Smooth muscle cell (in vitro differentiated cells): ENCODE measurements at regions not wholly inside any gene's neighbourhood (a gene's known extent, or its start where the extent isn't known, plus 50 kb on each side); places are given as distances from the start of the nearest gene placed in this dataset.

Experiments used
- DNase-seq: peaks from one replicate; lab custom pipeline; 2025; ENCODE audit not compliant: unreplicated experiment; lab: John Stamatoyannopoulos, UW
- H2AFZ ChIP-seq: fragments of 200-600 bp; sonication (generic); 2 replicates; pipeline ENCODE4 v1.6.0; 2016; ENCODE audit warnings: antibody characterized with exemption, low read depth, mild to moderate bottlenecking
- H3F3A ChIP-seq: fragments of 200-600 bp; sonication (generic); 2 replicates; pipeline ENCODE4 v1.6.0; 2017; ENCODE audit warnings: antibody characterized with exemption, low read depth
- H3K27ac ChIP-seq: fragments of 200-600 bp; sonication (generic); 2 replicates; pipeline ENCODE4 v1.5.1; 2016; ENCODE audit warnings: low read depth, mild to moderate bottlenecking
- H3K27me3 ChIP-seq: fragments of 200-600 bp; sonication (generic); 2 replicates; pipeline ENCODE4 v1.6.1; 2016; ENCODE audit warnings: low read depth, mild to moderate bottlenecking
- H3K36me3 ChIP-seq: fragments of 200-600 bp; sonication (generic); 2 replicates; pipeline ENCODE4 v1.5.1; 2016; ENCODE audit warnings: low read depth
- H3K4me1 ChIP-seq: fragments of 200-600 bp; sonication (generic); 2 replicates; pipeline ENCODE4 v1.5.1; 2016; ENCODE audit warnings: low read depth
- H3K4me2 ChIP-seq: fragments of 200-600 bp; sonication (generic); 2 replicates; pipeline ENCODE4 v1.6.0; 2016; ENCODE audit warnings: mild to moderate bottlenecking
- H3K4me3 ChIP-seq: fragments of 200-600 bp; sonication (generic); 2 replicates; pipeline ENCODE4 v1.5.1; 2016; ENCODE audit warnings: mild to moderate bottlenecking
- H3K79me2 ChIP-seq: fragments of 200-600 bp; sonication (generic); 2 replicates; pipeline ENCODE4 v1.6.0; 2016; ENCODE audit warnings: low read depth, mild to moderate bottlenecking
- H3K9ac ChIP-seq: fragments of 200-600 bp; sonication (generic); 2 replicates; pipeline ENCODE4 v1.6.0; 2016; ENCODE audit warnings: low read depth
- H3K9me3 ChIP-seq: fragments of 200-600 bp; sonication (generic); replicated peaks from 2 replicates; pipeline ENCODE4 v1.5.1; 2016; ENCODE audit warnings: low read depth
- H4K20me1 ChIP-seq: fragments of 200-600 bp; sonication (generic); 2 replicates; pipeline ENCODE4 v1.6.0; 2016; ENCODE audit warnings: low read depth
- WGBS: methylation state at CpG from one replicate; pipeline ENCODE4 v1.1.7; 2016; ENCODE audit warnings: low lambda C conversion rate; 5-methylcytosine and 5-hydroxymethylcytosine counted together
- TF ChIP-seq, protein P1 (sequence below): fragments of 200-600 bp; sonication (generic); IDR thresholded peaks from 2 replicates; pipeline ENCODE4 v1.5.1; 2017; ENCODE audit warnings: borderline replicate concordance, mild to moderate bottlenecking, antibody characterized with exemption; ENCODE audit not compliant: insufficient read depth, poor library complexity, severe bottlenecking

DNA sequence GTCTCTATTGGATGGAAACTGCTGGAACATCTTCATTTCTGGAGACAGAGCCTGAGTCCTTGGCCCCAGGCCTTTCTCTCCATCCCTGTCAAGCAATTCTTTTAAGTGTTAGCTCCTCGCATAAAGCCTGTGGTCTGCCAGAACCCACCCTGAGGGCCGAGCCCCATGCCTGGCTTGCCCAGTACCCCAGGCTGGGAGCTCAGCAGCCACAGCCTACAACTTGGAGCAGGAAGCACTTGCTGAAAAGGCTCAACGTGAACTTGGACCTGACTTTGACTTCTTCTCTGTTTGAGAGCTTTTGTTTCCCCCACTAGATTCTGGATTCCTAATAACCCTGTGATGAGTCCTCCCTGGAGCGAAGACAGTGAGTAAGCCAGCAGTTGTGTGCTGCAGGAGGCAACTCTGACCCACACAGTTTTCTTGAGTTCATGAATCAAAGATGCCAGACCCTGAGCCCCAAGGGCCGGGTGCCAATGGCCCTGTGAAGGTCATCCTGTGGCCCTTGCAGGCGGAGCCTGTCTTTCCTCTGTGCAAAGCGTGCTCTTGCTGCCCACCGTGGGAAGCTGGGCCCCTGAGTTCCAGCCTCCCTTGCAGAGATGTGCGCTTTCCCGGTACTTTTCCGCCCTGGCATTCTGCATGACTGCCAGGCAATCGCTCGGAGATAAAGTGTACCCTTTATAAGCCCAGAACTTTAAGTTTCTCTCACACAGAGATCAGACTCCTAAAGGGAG lies 64.3 kb upstream of the RUFY1 start:
- Histone ChIP-seq H3K9ac (no peak overlapping the region), H3K4me2 (peak overlapping the region; percentile 39), H3K27me3 (no peaks in the 10 kb centered on the region), H3K36me3 (no peaks in the 10 kb centered on the region), H2AFZ (no peak overlapping the region), H3K79me2 (no peaks in the 10 kb centered on the region), H3K4me1 (no peaks in the 10 kb centered on the region), H3K4me3 (no peak overlapping the region), H3K9me3 (no peaks in the 10 kb centered on the region), H4K20me1 (no peaks in the 10 kb centered on the region), H3F3A (no peaks in the 10 kb centered on the region), H3K27ac (peak overlapping the region; percentile 57)
- WGBS: 80% methylated on average over 13 of the region's 13 CpGs
- TF ChIP-seq, protein P1, sequence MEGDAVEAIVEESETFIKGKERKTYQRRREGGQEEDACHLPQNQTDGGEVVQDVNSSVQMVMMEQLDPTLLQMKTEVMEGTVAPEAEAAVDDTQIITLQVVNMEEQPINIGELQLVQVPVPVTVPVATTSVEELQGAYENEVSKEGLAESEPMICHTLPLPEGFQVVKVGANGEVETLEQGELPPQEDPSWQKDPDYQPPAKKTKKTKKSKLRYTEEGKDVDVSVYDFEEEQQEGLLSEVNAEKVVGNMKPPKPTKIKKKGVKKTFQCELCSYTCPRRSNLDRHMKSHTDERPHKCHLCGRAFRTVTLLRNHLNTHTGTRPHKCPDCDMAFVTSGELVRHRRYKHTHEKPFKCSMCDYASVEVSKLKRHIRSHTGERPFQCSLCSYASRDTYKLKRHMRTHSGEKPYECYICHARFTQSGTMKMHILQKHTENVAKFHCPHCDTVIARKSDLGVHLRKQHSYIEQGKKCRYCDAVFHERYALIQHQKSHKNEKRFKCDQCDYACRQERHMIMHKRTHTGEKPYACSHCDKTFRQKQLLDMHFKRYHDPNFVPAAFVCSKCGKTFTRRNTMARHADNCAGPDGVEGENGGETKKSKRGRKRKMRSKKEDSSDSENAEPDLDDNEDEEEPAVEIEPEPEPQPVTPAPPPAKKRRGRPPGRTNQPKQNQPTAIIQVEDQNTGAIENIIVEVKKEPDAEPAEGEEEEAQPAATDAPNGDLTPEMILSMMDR: no peak
- no peak for DNase-seq

DNA sequence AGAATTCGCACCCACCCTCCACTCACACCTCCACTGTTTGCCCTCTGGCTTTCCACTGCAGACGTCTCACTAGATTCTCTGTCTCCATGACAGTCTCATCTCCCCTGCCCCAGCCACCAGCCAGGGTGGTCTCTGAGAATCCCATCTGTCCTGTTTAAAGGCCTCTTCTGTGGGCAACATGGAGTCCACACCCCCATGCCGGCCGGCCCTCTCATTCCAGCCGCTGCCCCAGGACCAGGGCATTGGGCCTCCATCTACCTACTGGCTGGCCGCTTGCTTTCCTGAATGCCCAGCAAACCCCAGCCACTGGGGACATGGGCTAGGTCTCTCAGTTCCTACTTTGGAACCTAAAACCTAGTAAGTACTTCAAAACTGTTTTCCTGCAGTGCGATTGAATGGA lies 65.6 kb upstream of the RUFY1 start:
- H3K27ac ChIP-seq: no peak overlapping the region
- no peak overlapping the region for H2AFZ ChIP-seq
- no peak overlapping the region for H3K4me3 ChIP-seq
- H3K9me3 ChIP-seq: no peaks in the 10 kb centered on the region
- no peak for DNase-seq
- H3K9ac ChIP-seq: no peak overlapping the region
- H4K20me1 ChIP-seq: no peaks in the 10 kb centered on the region
- TF ChIP-seq, protein P1: no peak
- no peaks in the 10 kb centered on the region for H3K27me3 ChIP-seq
- H3F3A ChIP-seq: no peaks in the 10 kb centered on the region
- H3K36me3 ChIP-seq: no peaks in the 10 kb centered on the region
- no peaks in the 10 kb centered on the region for H3K4me1 ChIP-seq
- WGBS: 97% methylated on average over 7 of the region's 7 CpGs
- no peak overlapping the region for H3K4me2 ChIP-seq
- H3K79me2 ChIP-seq: no peaks in the 10 kb centered on the region

DNA sequence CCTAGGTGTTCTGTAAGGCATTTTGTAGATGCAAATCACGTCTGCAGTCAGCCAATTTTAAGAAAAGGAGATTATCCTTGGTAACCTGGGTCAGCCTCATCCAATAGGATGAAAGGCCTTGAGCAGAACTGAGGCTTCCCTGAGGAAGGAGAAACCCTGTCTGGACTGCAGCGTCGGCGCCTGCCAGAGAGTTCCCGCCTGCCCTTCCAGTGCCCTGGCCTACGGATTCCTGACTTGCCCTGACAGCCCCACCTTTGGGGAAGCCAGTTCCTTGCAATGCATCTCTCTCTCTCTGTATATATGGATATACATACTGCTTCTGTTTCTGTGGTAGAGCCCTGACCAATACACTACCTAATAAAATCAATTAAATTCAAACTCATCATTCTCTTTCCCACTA lies 66.2 kb upstream of the RUFY1 start:
- Histone ChIP-seq H2AFZ (no peak overlapping the region), H3K36me3 (no peaks in the 10 kb centered on the region)
- no peak for DNase-seq

More for the DNA sequence above, 66.2 kb upstream of the RUFY1 start:
- Histone ChIP-seq H4K20me1 (no peaks in the 10 kb centered on the region), H3K9me3 (no peaks in the 10 kb centered on the region), H3K4me2 (no peak overlapping the region), H3K79me2 (no peaks in the 10 kb centered on the region), H3F3A (no peaks in the 10 kb centered on the region), H3K9ac (no peak overlapping the region), H3K27ac (no peak overlapping the region), H3K4me3 (no peak overlapping the region), H3K27me3 (no peaks in the 10 kb centered on the region), H3K4me1 (no peaks in the 10 kb centered on the region)
- TF ChIP-seq, protein P1: no peak
- 86% methylated on average over 6 of the region's 6 CpGs for WGBS
